ENCODE measurements at regions not wholly inside any gene's neighbourhood (a gene's known extent, or its start where the extent isn't known, plus 50 kb on each side); places are given as distances from the start of the nearest gene placed in this dataset.

DNA sequence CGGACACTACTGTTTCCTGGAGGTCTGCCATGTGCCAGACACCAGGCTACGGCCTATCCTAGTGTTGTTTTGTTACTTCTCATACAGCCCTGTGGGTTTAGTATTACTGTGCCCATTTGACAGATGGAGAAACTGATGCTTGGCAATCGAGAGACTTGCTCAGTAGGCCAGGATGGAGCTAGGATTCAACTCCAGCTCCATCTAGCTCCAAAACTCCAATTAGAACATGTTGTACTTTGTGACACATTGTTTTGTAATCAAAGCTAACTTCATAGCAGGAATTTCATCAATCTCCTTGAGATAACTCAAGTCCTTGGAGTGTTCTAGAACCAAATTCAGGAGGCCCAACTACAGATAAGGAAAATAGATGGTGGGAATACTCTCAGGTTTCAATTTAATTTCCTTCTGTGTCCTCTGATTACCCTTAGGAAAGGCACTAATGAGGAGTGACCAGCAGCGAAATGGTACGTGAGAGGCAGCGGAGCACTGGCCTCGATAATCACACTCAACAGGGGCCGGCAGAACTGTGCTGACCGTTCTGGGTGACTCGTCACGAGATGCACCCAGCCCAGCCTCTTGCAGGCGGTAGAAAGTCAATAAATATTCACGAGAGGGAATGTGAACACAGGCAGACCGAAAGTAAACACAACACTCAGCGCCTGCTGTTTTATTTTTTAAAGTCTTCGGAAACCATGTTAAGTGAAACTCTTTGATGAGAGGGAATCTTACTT is 269.6 kb upstream of the NEBL start:
- TF ChIP-seq, protein P1, sequence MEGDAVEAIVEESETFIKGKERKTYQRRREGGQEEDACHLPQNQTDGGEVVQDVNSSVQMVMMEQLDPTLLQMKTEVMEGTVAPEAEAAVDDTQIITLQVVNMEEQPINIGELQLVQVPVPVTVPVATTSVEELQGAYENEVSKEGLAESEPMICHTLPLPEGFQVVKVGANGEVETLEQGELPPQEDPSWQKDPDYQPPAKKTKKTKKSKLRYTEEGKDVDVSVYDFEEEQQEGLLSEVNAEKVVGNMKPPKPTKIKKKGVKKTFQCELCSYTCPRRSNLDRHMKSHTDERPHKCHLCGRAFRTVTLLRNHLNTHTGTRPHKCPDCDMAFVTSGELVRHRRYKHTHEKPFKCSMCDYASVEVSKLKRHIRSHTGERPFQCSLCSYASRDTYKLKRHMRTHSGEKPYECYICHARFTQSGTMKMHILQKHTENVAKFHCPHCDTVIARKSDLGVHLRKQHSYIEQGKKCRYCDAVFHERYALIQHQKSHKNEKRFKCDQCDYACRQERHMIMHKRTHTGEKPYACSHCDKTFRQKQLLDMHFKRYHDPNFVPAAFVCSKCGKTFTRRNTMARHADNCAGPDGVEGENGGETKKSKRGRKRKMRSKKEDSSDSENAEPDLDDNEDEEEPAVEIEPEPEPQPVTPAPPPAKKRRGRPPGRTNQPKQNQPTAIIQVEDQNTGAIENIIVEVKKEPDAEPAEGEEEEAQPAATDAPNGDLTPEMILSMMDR (IDR thresholded peaks at IDR 0.05), result no peak
- no peak for TF ChIP-seq ZFX (IDR thresholded peaks at IDR 0.05; ENCODE audit: borderline replicate concordance)
